ENCODE measurements at regions not wholly inside any gene's neighbourhood (a gene's known extent, or its start where the extent isn't known, plus 50 kb on each side); places are given as distances from the start of the nearest gene placed in this dataset.

DNA sequence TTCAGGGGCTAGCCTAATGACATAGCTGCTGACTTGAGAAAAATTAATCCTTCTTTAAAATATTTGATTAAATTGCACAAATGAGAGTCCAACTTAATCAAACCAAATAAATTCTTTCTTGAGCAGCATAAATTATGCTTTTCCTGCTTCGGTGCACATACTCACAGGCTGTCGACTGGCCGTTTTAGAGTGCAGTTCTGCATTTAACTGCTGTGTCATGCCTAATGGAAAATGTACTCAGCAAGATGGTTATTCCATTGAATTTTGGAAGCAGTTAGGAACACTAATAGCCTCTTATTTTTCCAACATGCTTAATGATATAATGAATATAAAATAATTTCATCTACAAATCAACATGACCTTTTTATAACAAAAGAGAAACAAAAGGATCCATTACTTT is 266.1 kb upstream of the LRIG3 start:
- no peak for TF ChIP-seq CTCF (tag by site-specific recombination; IDR thresholded peaks at IDR 0.05)
- no peak for TF ChIP-seq GFI1B (tag by site-specific recombination; IDR thresholded peaks at IDR 0.05)
- TF ChIP-seq ZNF24 (tag by site-specific recombination; IDR thresholded peaks at IDR 0.05), result no peak
- TF ChIP-seq ZNF133 (tag by site-specific recombination; IDR thresholded peaks at IDR 0.05), result no peak
- no peak for TF ChIP-seq GLIS2 (tag by site-specific recombination; IDR thresholded peaks at IDR 0.05)
- TF ChIP-seq ZNF223 (tag by site-specific recombination; IDR thresholded peaks at IDR 0.05), result no peak
- TF ChIP-seq WT1 (tag by site-specific recombination; IDR thresholded peaks at IDR 0.05), result no peak
- TF ChIP-seq ZNF350 (tag by site-specific recombination; IDR thresholded peaks at IDR 0.05), result no peak
- no peak for TF ChIP-seq ZNF2 (tag by site-specific recombination; IDR thresholded peaks at IDR 0.05)
- no peak for TF ChIP-seq KLF17 (tag by site-specific recombination; IDR thresholded peaks at IDR 0.05)
- no peak for TF ChIP-seq ZNF558 (tag by site-specific recombination; IDR thresholded peaks at IDR 0.05)
